ENCODE measurements at regions not wholly inside any gene's neighbourhood (a gene's known extent, or its start where the extent isn't known, plus 50 kb on each side); places are given as distances from the start of the nearest gene placed in this dataset.

DNA sequence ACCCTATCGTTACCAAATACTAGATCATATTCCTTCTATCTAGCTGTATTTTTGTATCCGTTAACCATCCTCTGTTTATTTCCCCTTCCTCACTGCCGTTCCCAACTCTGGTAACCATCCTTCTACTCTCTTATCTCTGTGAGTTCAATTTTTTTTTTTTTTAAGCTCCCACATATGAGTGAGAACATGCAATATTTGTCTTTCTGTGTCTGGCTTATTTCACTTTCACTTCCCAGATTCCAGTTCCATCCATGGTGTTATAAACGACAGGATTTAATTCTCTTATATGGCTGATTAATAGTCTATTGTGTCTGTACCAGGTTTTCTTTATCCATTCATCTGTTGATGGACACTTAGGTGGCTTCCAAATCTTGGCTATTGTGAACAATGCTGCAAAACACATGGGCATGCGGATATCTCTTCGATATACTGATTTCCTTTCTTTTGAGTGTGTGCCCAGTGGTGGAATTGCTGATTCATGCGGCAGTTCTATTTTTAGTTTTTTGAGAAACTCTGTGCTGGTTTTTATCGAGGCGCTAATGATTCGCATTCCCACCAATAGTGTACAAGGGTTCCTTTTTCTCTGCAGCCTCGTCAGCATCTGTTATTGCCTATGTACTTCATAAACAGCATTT is 599.6 kb downstream of the TMEM114 start:
- TF ChIP-seq TAF1 (IDR thresholded peaks at IDR 0.05; ENCODE audit: low read depth) (no peak), YY1 (IDR thresholded peaks at IDR 0.05; ENCODE audit: low read depth) (no peak), CEBPB (IDR thresholded peaks at IDR 0.05) (no peak), CREB1 (IDR thresholded peaks at IDR 0.05; ENCODE audit: low read depth) (no peak), EP300 (IDR thresholded peaks at IDR 0.05; ENCODE audit: borderline replicate concordance) (no peak), FOXM1 (IDR thresholded peaks at IDR 0.05; ENCODE audit: borderline replicate concordance, low read depth) (no peak), RAD21 (IDR thresholded peaks at IDR 0.05; ENCODE audit: low read depth) (no peak)
- TF ChIP-seq, protein P1, sequence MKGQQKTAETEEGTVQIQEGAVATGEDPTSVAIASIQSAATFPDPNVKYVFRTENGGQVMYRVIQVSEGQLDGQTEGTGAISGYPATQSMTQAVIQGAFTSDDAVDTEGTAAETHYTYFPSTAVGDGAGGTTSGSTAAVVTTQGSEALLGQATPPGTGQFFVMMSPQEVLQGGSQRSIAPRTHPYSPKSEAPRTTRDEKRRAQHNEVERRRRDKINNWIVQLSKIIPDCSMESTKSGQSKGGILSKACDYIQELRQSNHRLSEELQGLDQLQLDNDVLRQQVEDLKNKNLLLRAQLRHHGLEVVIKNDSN (IDR thresholded peaks at IDR 0.05), result no peak
- TF ChIP-seq, protein P2, sequence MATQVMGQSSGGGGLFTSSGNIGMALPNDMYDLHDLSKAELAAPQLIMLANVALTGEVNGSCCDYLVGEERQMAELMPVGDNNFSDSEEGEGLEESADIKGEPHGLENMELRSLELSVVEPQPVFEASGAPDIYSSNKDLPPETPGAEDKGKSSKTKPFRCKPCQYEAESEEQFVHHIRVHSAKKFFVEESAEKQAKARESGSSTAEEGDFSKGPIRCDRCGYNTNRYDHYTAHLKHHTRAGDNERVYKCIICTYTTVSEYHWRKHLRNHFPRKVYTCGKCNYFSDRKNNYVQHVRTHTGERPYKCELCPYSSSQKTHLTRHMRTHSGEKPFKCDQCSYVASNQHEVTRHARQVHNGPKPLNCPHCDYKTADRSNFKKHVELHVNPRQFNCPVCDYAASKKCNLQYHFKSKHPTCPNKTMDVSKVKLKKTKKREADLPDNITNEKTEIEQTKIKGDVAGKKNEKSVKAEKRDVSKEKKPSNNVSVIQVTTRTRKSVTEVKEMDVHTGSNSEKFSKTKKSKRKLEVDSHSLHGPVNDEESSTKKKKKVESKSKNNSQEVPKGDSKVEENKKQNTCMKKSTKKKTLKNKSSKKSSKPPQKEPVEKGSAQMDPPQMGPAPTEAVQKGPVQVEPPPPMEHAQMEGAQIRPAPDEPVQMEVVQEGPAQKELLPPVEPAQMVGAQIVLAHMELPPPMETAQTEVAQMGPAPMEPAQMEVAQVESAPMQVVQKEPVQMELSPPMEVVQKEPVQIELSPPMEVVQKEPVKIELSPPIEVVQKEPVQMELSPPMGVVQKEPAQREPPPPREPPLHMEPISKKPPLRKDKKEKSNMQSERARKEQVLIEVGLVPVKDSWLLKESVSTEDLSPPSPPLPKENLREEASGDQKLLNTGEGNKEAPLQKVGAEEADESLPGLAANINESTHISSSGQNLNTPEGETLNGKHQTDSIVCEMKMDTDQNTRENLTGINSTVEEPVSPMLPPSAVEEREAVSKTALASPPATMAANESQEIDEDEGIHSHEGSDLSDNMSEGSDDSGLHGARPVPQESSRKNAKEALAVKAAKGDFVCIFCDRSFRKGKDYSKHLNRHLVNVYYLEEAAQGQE (IDR thresholded peaks at IDR 0.05; ENCODE audit: low read depth), result no peak
- TF ChIP-seq, protein P3, sequence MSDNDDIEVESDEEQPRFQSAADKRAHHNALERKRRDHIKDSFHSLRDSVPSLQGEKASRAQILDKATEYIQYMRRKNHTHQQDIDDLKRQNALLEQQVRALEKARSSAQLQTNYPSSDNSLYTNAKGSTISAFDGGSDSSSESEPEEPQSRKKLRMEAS (IDR thresholded peaks at IDR 0.05), result no peak

DNA sequence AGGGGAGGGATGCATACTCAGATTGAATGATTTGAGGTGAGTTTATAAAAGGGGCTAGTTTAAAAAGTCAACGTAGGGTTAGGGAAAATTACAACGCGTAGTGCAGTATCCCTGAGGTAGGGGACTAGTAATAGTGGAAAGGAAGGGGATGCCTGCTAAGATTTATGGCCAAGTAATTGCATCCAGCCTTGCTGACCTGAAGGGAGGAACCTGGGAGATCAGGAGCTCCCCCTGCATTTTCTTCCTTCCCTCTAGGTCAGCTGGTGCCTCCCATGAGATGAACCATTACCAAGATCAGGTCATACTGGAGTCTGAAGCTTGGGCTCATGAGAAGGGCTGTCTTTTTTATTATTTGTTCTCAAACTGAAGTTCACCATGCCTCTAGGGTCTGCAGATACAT is 606.6 kb downstream of the TMEM114 start:
- no peak for TF ChIP-seq YY1 (IDR thresholded peaks at IDR 0.05; ENCODE audit: low read depth)
- no peak for TF ChIP-seq TAF1 (IDR thresholded peaks at IDR 0.05; ENCODE audit: low read depth)
- TF ChIP-seq EP300 (IDR thresholded peaks at IDR 0.05; ENCODE audit: borderline replicate concordance), result no peak
- no peak for TF ChIP-seq EGR1 (IDR thresholded peaks at IDR 0.05)
- TF ChIP-seq, protein P1 (IDR thresholded peaks at IDR 0.05), result no peak
- no peak for TF ChIP-seq ZBTB7A (IDR thresholded peaks at IDR 0.05; ENCODE audit: low read depth)
- no peak for TF ChIP-seq RAD21 (IDR thresholded peaks at IDR 0.05; ENCODE audit: low read depth)
- no peak for TF ChIP-seq TCF12 (IDR thresholded peaks at IDR 0.05; ENCODE audit: low read depth)
- TF ChIP-seq TEAD4 (IDR thresholded peaks at IDR 0.05), result no peak
- TF ChIP-seq, protein P3 (IDR thresholded peaks at IDR 0.05), result no peak
- no peak for TF ChIP-seq CEBPB (IDR thresholded peaks at IDR 0.05)
- TF ChIP-seq CREB1 (IDR thresholded peaks at IDR 0.05; ENCODE audit: low read depth), result no peak
- TF ChIP-seq, protein P2 (IDR thresholded peaks at IDR 0.05; ENCODE audit: low read depth), result no peak
- no peak for TF ChIP-seq FOXM1 (IDR thresholded peaks at IDR 0.05; ENCODE audit: borderline replicate concordance, low read depth)
- TF ChIP-seq NFIC (IDR thresholded peaks at IDR 0.05), result no peak

DNA sequence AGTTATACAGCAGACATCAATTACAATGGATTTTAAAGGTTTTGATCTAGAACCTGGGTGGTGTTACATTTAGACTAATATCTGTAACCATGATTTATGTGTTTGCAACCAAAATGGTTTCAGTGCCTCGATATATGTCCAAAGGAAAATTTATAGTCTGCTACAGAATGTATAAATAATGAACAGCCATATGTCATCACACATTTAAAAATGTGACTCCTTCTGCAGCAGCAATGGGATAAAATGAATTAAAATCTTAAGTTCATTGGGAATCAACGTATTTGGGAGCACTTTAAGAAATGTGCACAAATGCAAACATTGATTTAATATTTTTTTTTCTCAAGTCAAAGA is 610.2 kb downstream of the TMEM114 start:
- TF ChIP-seq EGR1 (IDR thresholded peaks at IDR 0.05) (no peak), CEBPB (IDR thresholded peaks at IDR 0.05) (no peak), RAD21 (IDR thresholded peaks at IDR 0.05; ENCODE audit: low read depth) (no peak), CREB1 (IDR thresholded peaks at IDR 0.05; ENCODE audit: low read depth) (no peak), YY1 (IDR thresholded peaks at IDR 0.05; ENCODE audit: low read depth) (no peak), TEAD4 (IDR thresholded peaks at IDR 0.05) (no peak)
- TF ChIP-seq, protein P2 (IDR thresholded peaks at IDR 0.05; ENCODE audit: low read depth), result no peak

DNA sequence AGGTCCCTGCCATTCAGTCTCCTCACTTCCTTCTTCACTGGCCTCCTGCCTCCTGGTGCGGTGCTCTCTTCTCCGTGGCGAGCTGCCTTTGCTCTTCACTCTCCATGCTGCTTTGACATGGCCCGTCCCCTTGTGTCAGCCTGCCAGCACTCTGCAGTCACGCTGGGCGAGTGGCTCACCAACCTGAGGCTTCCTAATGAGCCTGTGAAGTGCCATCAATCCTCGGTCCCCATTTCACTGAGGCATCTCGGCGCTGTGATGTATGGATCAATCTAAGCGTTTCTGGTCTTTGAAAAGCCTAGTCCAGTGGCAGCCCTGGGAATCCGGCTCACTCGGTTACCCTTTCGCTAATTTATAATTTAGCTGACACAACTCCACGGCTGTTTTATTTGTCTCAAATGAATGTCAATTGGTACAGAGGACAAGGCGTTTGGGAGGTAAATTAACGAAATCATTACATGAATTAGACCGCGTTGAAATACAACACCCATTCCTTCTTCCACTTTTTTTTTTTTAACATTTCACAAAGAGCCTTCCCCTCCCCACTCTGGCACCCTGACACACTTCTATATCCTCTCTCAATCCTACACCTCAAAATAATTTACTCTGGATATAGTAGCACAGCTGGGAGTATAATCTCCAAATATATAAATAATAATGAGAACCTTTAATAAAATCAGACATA is 610.7 kb downstream of the TMEM114 start:
- no peak for TF ChIP-seq RAD21 (IDR thresholded peaks at IDR 0.05; ENCODE audit: low read depth)

Measured in Ishikawa (cell line).